ENCODE measurements at regions not wholly inside any gene's neighbourhood (a gene's known extent, or its start where the extent isn't known, plus 50 kb on each side); places are given as distances from the start of the nearest gene placed in this dataset.
A peak's percentile ranks its signal among the peaks of the same experiment; 100 is the strongest.

- peaks cover 15% of the 10 kb centered on the region for H3K9me3 Mint-ChIP-seq
- no peaks in the 10 kb centered on the region; the same call in 1 of the 2 replicates for H3K27me3 Mint-ChIP-seq (ENCODE audit: insufficient read depth)
- no peak for DNase-seq
- H3K4me1 Mint-ChIP-seq (ENCODE audit: low read depth) = peaks cover 78% of the 10 kb centered on the region
- no peak overlapping the region for H3K27ac Mint-ChIP-seq
- TF ChIP-seq, protein P1, sequence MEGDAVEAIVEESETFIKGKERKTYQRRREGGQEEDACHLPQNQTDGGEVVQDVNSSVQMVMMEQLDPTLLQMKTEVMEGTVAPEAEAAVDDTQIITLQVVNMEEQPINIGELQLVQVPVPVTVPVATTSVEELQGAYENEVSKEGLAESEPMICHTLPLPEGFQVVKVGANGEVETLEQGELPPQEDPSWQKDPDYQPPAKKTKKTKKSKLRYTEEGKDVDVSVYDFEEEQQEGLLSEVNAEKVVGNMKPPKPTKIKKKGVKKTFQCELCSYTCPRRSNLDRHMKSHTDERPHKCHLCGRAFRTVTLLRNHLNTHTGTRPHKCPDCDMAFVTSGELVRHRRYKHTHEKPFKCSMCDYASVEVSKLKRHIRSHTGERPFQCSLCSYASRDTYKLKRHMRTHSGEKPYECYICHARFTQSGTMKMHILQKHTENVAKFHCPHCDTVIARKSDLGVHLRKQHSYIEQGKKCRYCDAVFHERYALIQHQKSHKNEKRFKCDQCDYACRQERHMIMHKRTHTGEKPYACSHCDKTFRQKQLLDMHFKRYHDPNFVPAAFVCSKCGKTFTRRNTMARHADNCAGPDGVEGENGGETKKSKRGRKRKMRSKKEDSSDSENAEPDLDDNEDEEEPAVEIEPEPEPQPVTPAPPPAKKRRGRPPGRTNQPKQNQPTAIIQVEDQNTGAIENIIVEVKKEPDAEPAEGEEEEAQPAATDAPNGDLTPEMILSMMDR (IDR thresholded peaks at IDR 0.05) = no peak
- no peak overlapping the region; the same call in 1 of the 2 replicates for H3K4me3 Mint-ChIP-seq
- H3K36me3 Mint-ChIP-seq (ENCODE audit: low read depth) = peaks cover 31% of the 10 kb centered on the region
Observed at GRCh38 chr2:56693501-56693900, 509.7 kb downstream of the CCDC85A start.

DNA sequence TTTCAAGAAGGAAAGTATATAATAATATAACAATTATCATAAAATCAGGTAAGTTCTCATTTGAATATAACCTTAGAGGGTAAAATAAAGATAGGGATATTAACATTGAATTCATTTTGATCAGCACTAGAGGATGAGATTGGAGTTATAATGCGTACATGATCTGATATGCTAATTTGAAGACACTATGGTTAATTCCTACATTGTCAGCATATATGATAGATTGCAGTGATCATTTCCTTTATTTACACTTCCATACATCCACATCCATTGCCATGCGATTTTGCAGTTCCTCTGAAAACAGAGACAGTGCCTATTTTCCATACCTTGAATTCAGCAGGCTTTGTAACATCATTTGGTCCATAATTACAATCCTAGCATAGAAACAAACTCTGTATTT lies 519.2 kb downstream of the CCDC85A start:
- TF ChIP-seq, protein P1 (IDR thresholded peaks at IDR 0.05) = no peak
- Mint-ChIP-seq H3K9me3 (peaks cover 23% of the 10 kb centered on the region), H3K4me3 (no peak overlapping the region), H3K27ac (no peak overlapping the region), H3K36me3 (ENCODE audit: low read depth) (peaks cover 29% of the 10 kb centered on the region), H3K4me1 (ENCODE audit: low read depth) (peaks cover 50% of the 10 kb centered on the region), H3K27me3 (ENCODE audit: insufficient read depth) (no peaks in the 10 kb centered on the region)
- no peak for DNase-seq

- H3K4me1 Mint-ChIP-seq (ENCODE audit: low read depth) = peaks cover 64% of the 10 kb centered on the region
- DNase-seq = no peak
- H3K27me3 Mint-ChIP-seq (ENCODE audit: insufficient read depth) = no peaks in the 10 kb centered on the region
- no peak overlapping the region for H3K27ac Mint-ChIP-seq
- peaks cover 22% of the 10 kb centered on the region for H3K36me3 Mint-ChIP-seq (ENCODE audit: low read depth)
- no peaks in the 10 kb centered on the region for H3K9me3 Mint-ChIP-seq
- no peak overlapping the region for H3K4me3 Mint-ChIP-seq
- TF ChIP-seq, protein P1 (IDR thresholded peaks at IDR 0.05) = no peak
Observed at GRCh38 chr2:56705713-56706112, 521.9 kb downstream of the CCDC85A start.

DNA sequence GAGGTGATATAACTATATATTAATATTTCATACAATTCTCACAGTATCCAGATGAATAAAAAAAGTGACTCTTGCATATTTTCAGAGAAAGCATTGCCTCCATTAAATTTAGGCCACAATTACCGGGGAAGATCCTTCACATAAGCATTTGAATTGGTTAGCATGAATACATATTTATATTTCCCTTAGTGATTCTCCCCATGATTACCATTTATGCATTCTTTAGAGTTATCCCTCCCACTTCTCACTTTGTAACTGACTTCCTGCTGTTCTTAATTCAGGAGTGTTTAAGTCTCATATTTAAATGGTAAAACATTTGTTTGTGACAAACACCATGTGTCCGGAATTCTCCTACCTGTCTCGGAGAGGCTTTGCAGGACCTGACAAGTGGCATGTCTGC lies 523.4 kb downstream of the CCDC85A start:
- TF ChIP-seq, protein P1 (IDR thresholded peaks at IDR 0.05) = no peak
- Mint-ChIP-seq H3K4me1 (ENCODE audit: low read depth) (peaks cover 71% of the 10 kb centered on the region), H3K27me3 (ENCODE audit: insufficient read depth) (peaks cover 1% of the 10 kb centered on the region; the same call in 1 of the 2 replicates), H3K27ac (no peak overlapping the region), H3K36me3 (ENCODE audit: low read depth) (peaks cover 26% of the 10 kb centered on the region), H3K4me3 (no peak overlapping the region), H3K9me3 (peaks cover 4% of the 10 kb centered on the region; the same call in 1 of the 2 replicates)
- DNase-seq = no peak

DNA sequence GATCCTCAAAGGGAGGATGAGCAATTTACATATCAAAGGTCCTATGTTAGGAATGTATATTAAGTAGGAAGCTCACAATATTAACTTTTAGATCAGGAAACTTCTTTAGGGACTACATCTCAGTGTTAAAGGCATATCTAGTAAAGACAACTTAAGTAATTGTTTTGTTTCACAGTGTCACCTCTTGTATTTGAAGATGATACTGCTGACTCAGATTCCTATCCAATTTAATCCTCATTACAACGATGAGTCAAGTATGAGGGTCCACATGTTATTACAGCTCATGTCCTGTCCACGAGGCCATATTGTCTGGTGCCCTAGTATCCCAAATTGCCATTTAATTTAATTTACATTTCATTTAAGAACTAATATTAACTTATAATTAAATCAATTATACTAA lies 523.9 kb downstream of the CCDC85A start:
- Mint-ChIP-seq H3K4me1 (ENCODE audit: low read depth) (peaks cover 75% of the 10 kb centered on the region), H3K27me3 (ENCODE audit: insufficient read depth) (peaks cover 1% of the 10 kb centered on the region; the same call in 1 of the 2 replicates), H3K36me3 (ENCODE audit: low read depth) (peaks cover 29% of the 10 kb centered on the region), H3K9me3 (peaks cover 4% of the 10 kb centered on the region; the same call in 1 of the 2 replicates), H3K27ac (no peak overlapping the region), H3K4me3 (no peak overlapping the region)
- no peak for DNase-seq
- TF ChIP-seq, protein P1 (IDR thresholded peaks at IDR 0.05) = no peak

DNA sequence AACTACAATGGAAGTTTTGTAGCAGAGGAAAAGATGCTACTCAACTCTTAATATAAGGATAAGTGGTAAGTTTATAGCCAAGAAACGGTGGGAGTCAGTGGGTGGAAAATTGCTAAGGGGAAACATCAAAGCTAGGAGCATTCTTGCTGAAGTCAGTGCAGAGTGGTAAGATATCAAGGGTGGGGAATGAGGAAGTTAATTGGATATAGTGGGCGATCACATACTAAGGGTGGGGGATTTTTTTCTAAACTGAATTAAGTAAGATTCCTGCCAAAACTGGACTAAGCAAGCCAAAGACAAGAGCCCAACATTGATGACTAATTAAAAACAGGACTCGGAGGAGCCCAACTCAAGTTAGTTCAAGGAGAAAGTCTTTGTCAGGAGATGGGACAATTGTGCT lies 525.4 kb downstream of the CCDC85A start:
- peaks cover 1% of the 10 kb centered on the region; the same call in 1 of the 2 replicates for H3K27me3 Mint-ChIP-seq (ENCODE audit: insufficient read depth)
- peak overlapping the region; percentile 54 for H3K27ac Mint-ChIP-seq

More for the DNA sequence above, 525.4 kb downstream of the CCDC85A start:
- Mint-ChIP-seq H3K9me3 (peaks cover 4% of the 10 kb centered on the region; the same call in 1 of the 2 replicates), H3K4me1 (ENCODE audit: low read depth) (peaks cover 88% of the 10 kb centered on the region), H3K36me3 (ENCODE audit: low read depth) (peaks cover 29% of the 10 kb centered on the region), H3K4me3 (peak overlapping the region; percentile 68)
- TF ChIP-seq, protein P1 (IDR thresholded peaks at IDR 0.05) = no peak
- DNase-seq = no peak

Data from HFFc6 (cell line).